Uterus (tissue), 2 donors: ENCODE measurements at regions not wholly inside any gene's neighbourhood (a gene's known extent, or its start where the extent isn't known, plus 50 kb on each side); places are given as distances from the start of the nearest gene placed in this dataset.

Source experiments
- POLR2A ChIP-seq, 2 donors: fragments of 450-650 bp; IDR thresholded peaks; one replicate each; pipeline ENCODE4 v1.6.1; 2016; ENCODE audit warnings: antibody characterized with exemption in 2 of 2, mild to moderate bottlenecking in 1 of 2, moderate library complexity in 1 of 2
- TF ChIP-seq, protein P1 (sequence below), 4 experiments: fragments of 200-600 bp in 2 of 4; fragments of 450-650 bp in 2 of 4; sonication (generic) in 2 of 4; IDR thresholded peaks; one replicate each; pipeline ENCODE4 v1.5.1; 2016 to 2019; ENCODE audit warnings: antibody characterized with exemption in 4 of 4, mild to moderate bottlenecking in 2 of 4, moderate library complexity in 1 of 4

DNA sequence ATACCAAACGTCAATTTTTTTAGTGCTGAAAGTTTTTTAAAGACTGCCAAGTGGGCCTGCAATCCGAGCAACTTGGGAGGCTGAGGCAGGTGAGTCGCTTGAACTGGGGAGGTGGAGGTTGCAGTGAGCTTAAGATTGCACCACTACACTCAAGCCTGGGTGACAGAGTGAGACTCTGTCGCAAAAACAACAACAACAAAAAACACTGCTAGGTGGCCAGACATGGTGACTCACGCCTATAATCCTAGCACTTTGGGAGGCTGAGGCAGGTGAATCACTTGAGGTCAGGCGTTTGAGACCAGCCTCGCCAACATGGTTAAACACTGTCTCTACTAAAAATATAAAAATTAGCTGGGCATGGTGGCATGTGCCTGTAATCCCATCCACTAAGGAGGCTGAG, 202.8 kb upstream of the COPS8 start:
- TF ChIP-seq, protein P1, sequence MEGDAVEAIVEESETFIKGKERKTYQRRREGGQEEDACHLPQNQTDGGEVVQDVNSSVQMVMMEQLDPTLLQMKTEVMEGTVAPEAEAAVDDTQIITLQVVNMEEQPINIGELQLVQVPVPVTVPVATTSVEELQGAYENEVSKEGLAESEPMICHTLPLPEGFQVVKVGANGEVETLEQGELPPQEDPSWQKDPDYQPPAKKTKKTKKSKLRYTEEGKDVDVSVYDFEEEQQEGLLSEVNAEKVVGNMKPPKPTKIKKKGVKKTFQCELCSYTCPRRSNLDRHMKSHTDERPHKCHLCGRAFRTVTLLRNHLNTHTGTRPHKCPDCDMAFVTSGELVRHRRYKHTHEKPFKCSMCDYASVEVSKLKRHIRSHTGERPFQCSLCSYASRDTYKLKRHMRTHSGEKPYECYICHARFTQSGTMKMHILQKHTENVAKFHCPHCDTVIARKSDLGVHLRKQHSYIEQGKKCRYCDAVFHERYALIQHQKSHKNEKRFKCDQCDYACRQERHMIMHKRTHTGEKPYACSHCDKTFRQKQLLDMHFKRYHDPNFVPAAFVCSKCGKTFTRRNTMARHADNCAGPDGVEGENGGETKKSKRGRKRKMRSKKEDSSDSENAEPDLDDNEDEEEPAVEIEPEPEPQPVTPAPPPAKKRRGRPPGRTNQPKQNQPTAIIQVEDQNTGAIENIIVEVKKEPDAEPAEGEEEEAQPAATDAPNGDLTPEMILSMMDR (IDR thresholded peaks at IDR 0.05), result no peak
- TF ChIP-seq POLR2A (IDR thresholded peaks at IDR 0.05), result no peak
